Neural progenitor cell (in vitro differentiated cells): ENCODE measurements at regions not wholly inside any gene's neighbourhood (a gene's known extent, or its start where the extent isn't known, plus 50 kb on each side); places are given as distances from the start of the nearest gene placed in this dataset.

ENCODE experiments used
- CTCF ChIP-seq: fragments of 200-600 bp; sonication (generic); IDR thresholded peaks from 2 replicates; pipeline ENCODE4 v1.5.1; 2017; ENCODE audit warnings: antibody characterized with exemption, mild to moderate bottlenecking
- EZH2 ChIP-seq: fragments of 200-600 bp; sonication (generic); IDR thresholded peaks from 2 replicates; pipeline ENCODE4 v1.6.1; 2017; ENCODE audit warnings: antibody characterized with exemption, mild to moderate bottlenecking, moderate library complexity
- EZH2phosphoT487 ChIP-seq: fragments of 200-600 bp; sonication (generic); IDR thresholded peaks from 2 replicates; pipeline ENCODE4 v1.6.1; 2017; ENCODE audit warnings: antibody characterized with exemption

- no peak for TF ChIP-seq CTCF
- no peak for TF ChIP-seq EZH2phosphoT487
- TF ChIP-seq EZH2, result no peak
These were observed 362.8 kb downstream of the IRX1 start for GRCh38 chr5:3958389-3958788.
